ACC112 (cell line): ENCODE measurements at regions not wholly inside any gene's neighbourhood (a gene's known extent, or its start where the extent isn't known, plus 50 kb on each side); places are given as distances from the start of the nearest gene placed in this dataset.
"Not testable (repeated sequence)": the region's sequence is repeated elsewhere in the genome, so short reads cannot be mapped to it uniquely, and the experiment has no call there.

Experiments
- H2AFZ ChIP-seq: fragments of 200-600 bp; sonication (generic); one replicate; pipeline ENCODE4 v1.6.0; 2017; ENCODE audit warnings: antibody characterized with exemption, low read length; ENCODE audit not compliant: unreplicated experiment
- H3K27ac ChIP-seq: fragments of 200-600 bp; sonication (generic); 2 replicates; pipeline ENCODE4 v1.5.1; 2014; ENCODE audit warnings: low read depth, mild to moderate bottlenecking, antibody characterized with exemption, low read length, moderate library complexity
- H3K27me3 ChIP-seq: fragments of 200-600 bp; sonication (generic); 2 replicates; pipeline ENCODE4 v1.6.1; 2014; ENCODE audit warnings: mild to moderate bottlenecking, antibody characterized with exemption, low read length, moderate library complexity, mixed read lengths; ENCODE audit not compliant: insufficient read depth
- H3K36me3 ChIP-seq: fragments of 200-600 bp; sonication (generic); 2 replicates; pipeline ENCODE4 v1.6.1; 2016; ENCODE audit warnings: mild to moderate bottlenecking, antibody characterized with exemption, low read length, moderate library complexity, mixed read lengths; ENCODE audit not compliant: insufficient read depth
- H3K4me1 ChIP-seq: fragments of 200-600 bp; sonication (generic); one replicate; pipeline ENCODE4 v1.6.1; 2016; ENCODE audit warnings: low read length, mixed read lengths; ENCODE audit not compliant: insufficient read depth, unreplicated experiment, control insufficient read depth
- H3K4me3 ChIP-seq: fragments of 200-600 bp; sonication (generic); 2 replicates; pipeline ENCODE4 v1.5.1; 2014; ENCODE audit warnings: mild to moderate bottlenecking, low read depth, low read length
- H3K79me2 ChIP-seq: fragments of 200-600 bp; sonication (generic); one replicate; pipeline ENCODE4 v1.6.0; 2016; ENCODE audit warnings: low read length; ENCODE audit not compliant: control insufficient read depth, unreplicated experiment, insufficient read depth

GRCh38 chr3:102904629-102905028 lies 469.8 kb downstream of the ZPLD1 start:
- no peaks in the 10 kb centered on the region for H3K79me2 ChIP-seq
- no peaks in the 10 kb centered on the region for H3K27me3 ChIP-seq
- H3K4me1 ChIP-seq, result no peaks in the 10 kb centered on the region

GRCh38 chr3:102905811-102906210 lies 471.0 kb downstream of the ZPLD1 start:
- Histone ChIP-seq H2AFZ (no peak overlapping the region), H3K79me2 (no peaks in the 10 kb centered on the region), H3K4me1 (no peaks in the 10 kb centered on the region), H3K4me3 (no peak overlapping the region), H3K27me3 (no peaks in the 10 kb centered on the region), H3K36me3 (no peaks in the 10 kb centered on the region), H3K27ac (no peak overlapping the region)

More at GRCh38 chr3:102904629-102905028, 469.8 kb downstream of the ZPLD1 start:
- no peak overlapping the region for H3K4me3 ChIP-seq
- no peak overlapping the region for H3K27ac ChIP-seq
- H2AFZ ChIP-seq, result no peak overlapping the region
- H3K36me3 ChIP-seq, result no peaks in the 10 kb centered on the region

- no peak overlapping the region for H3K27ac ChIP-seq
- H3K79me2 ChIP-seq, result no peaks in the 10 kb centered on the region
- no peaks in the 10 kb centered on the region for H3K4me1 ChIP-seq
- H3K36me3 ChIP-seq, result no peaks in the 10 kb centered on the region
- H3K4me3 ChIP-seq, result no peak overlapping the region
- H2AFZ ChIP-seq, result no peak overlapping the region
- H3K27me3 ChIP-seq, result no peaks in the 10 kb centered on the region
Measured at GRCh38 chr3:102906818-102907217, 472.0 kb downstream of the ZPLD1 start.

- no peaks in the 10 kb centered on the region for H3K4me1 ChIP-seq
Measured at GRCh38 chr3:102909904-102910303, 475.1 kb downstream of the ZPLD1 start.

GRCh38 chr3:102916532-102916931 lies 481.7 kb downstream of the ZPLD1 start:
- no peak overlapping the region for H3K4me3 ChIP-seq
- no peaks in the 10 kb centered on the region for H3K4me1 ChIP-seq
- H2AFZ ChIP-seq, result no peak overlapping the region
- H3K27me3 ChIP-seq, result no peaks in the 10 kb centered on the region
- no peak overlapping the region for H3K27ac ChIP-seq
- no peaks in the 10 kb centered on the region for H3K36me3 ChIP-seq
- H3K79me2 ChIP-seq, result no peaks in the 10 kb centered on the region

More at GRCh38 chr3:102909904-102910303, 475.1 kb downstream of the ZPLD1 start:
- Histone ChIP-seq H3K79me2 (no peaks in the 10 kb centered on the region), H3K4me3 (no peak overlapping the region), H2AFZ (no peak overlapping the region), H3K27ac (no peak overlapping the region), H3K27me3 (no peaks in the 10 kb centered on the region), H3K36me3 (no peaks in the 10 kb centered on the region)

GRCh38 chr3:102926618-102927017 lies 491.8 kb downstream of the ZPLD1 start:
- H3K4me3 ChIP-seq, result no peak overlapping the region
- no peaks in the 10 kb centered on the region for H3K79me2 ChIP-seq
- no peak overlapping the region for H3K27ac ChIP-seq
- no peaks in the 10 kb centered on the region for H3K27me3 ChIP-seq
- no peaks in the 10 kb centered on the region for H3K36me3 ChIP-seq
- H2AFZ ChIP-seq, result no peak overlapping the region
- no peaks in the 10 kb centered on the region for H3K4me1 ChIP-seq

- Histone ChIP-seq H2AFZ (no peak overlapping the region), H3K27ac (no peak overlapping the region), H3K79me2 (no peaks in the 10 kb centered on the region), H3K27me3 (no peaks in the 10 kb centered on the region), H3K4me3 (no peak overlapping the region), H3K36me3 (no peaks in the 10 kb centered on the region), H3K4me1 (no peaks in the 10 kb centered on the region)
Measured at GRCh38 chr3:102933377-102933776, 498.6 kb downstream of the ZPLD1 start.

GRCh38 chr3:102936511-102937045 lies 501.8 kb downstream of the ZPLD1 start:
- Histone ChIP-seq H3K4me3 (no peak overlapping the region), H3K27ac (no peak overlapping the region), H3K27me3 (no peaks in the 10 kb centered on the region), H3K4me1 (no peaks in the 10 kb centered on the region), H3K79me2 (no peaks in the 10 kb centered on the region), H3K36me3 (no peaks in the 10 kb centered on the region), H2AFZ (no peak overlapping the region)

- Histone ChIP-seq H2AFZ (no peak overlapping the region), H3K27me3 (no peaks in the 10 kb centered on the region), H3K27ac (no peak overlapping the region), H3K4me1 (no peaks in the 10 kb centered on the region), H3K36me3 (no peaks in the 10 kb centered on the region), H3K4me3 (no peak overlapping the region), H3K79me2 (no peaks in the 10 kb centered on the region)
Measured at GRCh38 chr3:102941786-102942185, 507.0 kb downstream of the ZPLD1 start.

- H3K4me1 ChIP-seq, H3K36me3 ChIP-seq, H3K27me3 ChIP-seq: not testable (repeated sequence)
Measured at GRCh38 chr3:102946445-102946844, 511.6 kb downstream of the ZPLD1 start.

GRCh38 chr3:102972350-102972749 lies 537.5 kb downstream of the ZPLD1 start:
- no peak overlapping the region for H2AFZ ChIP-seq
- no peaks in the 10 kb centered on the region for H3K4me1 ChIP-seq
- no peaks in the 10 kb centered on the region for H3K36me3 ChIP-seq
- no peaks in the 10 kb centered on the region for H3K79me2 ChIP-seq
- H3K4me3 ChIP-seq, result no peak overlapping the region
- H3K27me3 ChIP-seq, result no peaks in the 10 kb centered on the region
- H3K27ac ChIP-seq, result no peak overlapping the region

More at GRCh38 chr3:102946445-102946844, 511.6 kb downstream of the ZPLD1 start:
- H3K79me2 ChIP-seq, H3K27ac ChIP-seq, H2AFZ ChIP-seq, H3K4me3 ChIP-seq: not testable (repeated sequence)
